CD4-positive, alpha-beta memory T cell (primary cell): ENCODE measurements at regions not wholly inside any gene's neighbourhood (a gene's known extent, or its start where the extent isn't known, plus 50 kb on each side); places are given as distances from the start of the nearest gene placed in this dataset.

Source experiments
- CTCF ChIA-PET: fragments of 350-600 bp; sonication (Branson Sonifier 250); formaldehyde crosslinking; loops from one replicate; lab custom pipeline; 2021; ENCODE audit warnings: inconsistent platforms; ENCODE audit not compliant: partially characterized antibody; lab: Charles Lee
- POLR2A ChIA-PET: fragments of 350-600 bp; sonication (Branson Sonifier 250); formaldehyde crosslinking; loops from one replicate; lab custom pipeline; 2021; ENCODE audit not compliant: partially characterized antibody; lab: Charles Lee
- DNase-seq, 5 donors: peaks; one replicate each; pipeline versions ENCODE4 v3.0.0 to v3.0.0-alpha.2; 2020 to 2022; ENCODE audit warnings: mixed read lengths in 1 of 5
- H3K27ac ChIP-seq: one replicate; pipeline ENCODE4 v1.7.0; 2013; ENCODE audit warnings: low read depth, low read length
- H3K27me3 ChIP-seq: 2 replicates; pipeline ENCODE4 v1.7.0; 2013; ENCODE audit warnings: mild to moderate bottlenecking, low read length, moderate library complexity; ENCODE audit not compliant: insufficient read depth
- H3K36me3 ChIP-seq: 2 replicates; pipeline ENCODE4 v1.7.0; 2013; ENCODE audit warnings: mild to moderate bottlenecking, low read length, moderate library complexity; ENCODE audit not compliant: insufficient read depth
- H3K4me1 ChIP-seq: 2 replicates; pipeline ENCODE4 v1.7.0; 2013; ENCODE audit warnings: mild to moderate bottlenecking, low read length, moderate library complexity; ENCODE audit not compliant: insufficient read depth
- H3K4me3 ChIP-seq, 2 donors: one replicate each; pipeline ENCODE4 v1.7.0; 2013; ENCODE audit warnings: low read length in 2 of 2, mild to moderate bottlenecking in 1 of 2
- H3K9me3 ChIP-seq, 2 donors: one replicate each; pipeline ENCODE4 v1.7.0; 2013; ENCODE audit warnings: low read length in 2 of 2, control low read depth in 1 of 2; ENCODE audit not compliant: control insufficient read depth in 1 of 2
- H3K27ac Mint-ChIP-seq, 7 donors: one replicate each; pipeline ENCODE4 v1.8.0; 2020 to 2021; ENCODE audit warnings: mixed read lengths in 7 of 7, mild to moderate bottlenecking in 6 of 7, inconsistent platforms in 3 of 7, moderate library complexity in 3 of 7
- H3K27me3 Mint-ChIP-seq, 2 donors: one replicate each; pipeline ENCODE4 v1.8.0; 2020 to 2021; ENCODE audit warnings: mixed read lengths in 2 of 2
- H3K36me3 Mint-ChIP-seq, 2 donors: one replicate each; pipeline ENCODE4 v1.8.0; 2020 to 2021; ENCODE audit warnings: mixed read lengths in 2 of 2, inconsistent platforms in 1 of 2, mild to moderate bottlenecking in 1 of 2
- H3K4me1 Mint-ChIP-seq, 4 donors: one replicate each; pipeline ENCODE4 v1.8.0; 2020 to 2021; ENCODE audit warnings: mixed read lengths in 4 of 4, mild to moderate bottlenecking in 1 of 4
- H3K4me3 Mint-ChIP-seq, 8 donors: one replicate each; pipeline ENCODE4 v1.8.0; 2020 to 2021; ENCODE audit warnings: mixed read lengths in 8 of 8, mild to moderate bottlenecking in 7 of 8, moderate library complexity in 6 of 8, inconsistent platforms in 3 of 8
- H3K9me3 Mint-ChIP-seq, 8 donors: one replicate each; pipeline ENCODE4 v1.8.0; 2020 to 2021; ENCODE audit warnings: mixed read lengths in 8 of 8, mild to moderate bottlenecking in 5 of 8, inconsistent platforms in 3 of 8, moderate library complexity in 1 of 8
- intact Hi-C: fragments of 100-400 bp; cut with micrococcal nuclease; formaldehyde crosslinking; loops from one replicate; pipeline ENCODE4 v1.15.1; 2023

DNA sequence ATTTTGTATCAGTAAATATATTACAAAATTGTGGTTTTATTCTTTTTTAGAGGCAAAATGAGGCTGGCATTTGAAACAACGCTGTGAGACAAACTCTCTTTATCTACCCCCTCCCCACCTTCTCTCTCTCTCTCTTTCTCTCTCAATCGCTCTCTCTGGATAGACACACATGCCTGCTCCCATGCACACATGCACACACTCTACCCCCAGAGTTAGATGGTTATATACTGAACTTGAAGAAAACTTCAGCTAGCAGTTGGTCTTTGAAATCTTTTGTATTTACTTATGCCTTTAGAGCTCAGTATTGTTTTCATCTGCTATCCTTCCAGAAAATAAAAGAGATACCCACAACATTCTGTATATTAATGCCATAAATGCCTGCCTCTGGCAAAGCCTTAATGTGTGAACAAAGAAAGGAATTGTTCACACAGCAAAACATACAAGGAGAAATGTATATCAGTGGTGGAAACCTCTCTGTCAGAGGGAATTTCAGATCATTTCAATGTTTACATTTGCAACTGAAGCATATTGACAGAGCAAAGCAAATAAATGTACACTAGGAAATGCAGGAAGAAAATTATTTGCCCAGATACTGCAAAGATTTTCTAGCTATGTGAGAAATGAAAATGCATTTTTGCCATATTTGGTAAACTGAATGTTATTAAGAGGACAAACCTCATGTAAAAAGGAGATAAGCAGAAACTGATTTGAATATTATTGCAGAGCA lies 217.0 kb upstream of the UBE2E3 start:
- intact Hi-C loops = no loop called here
- Histone ChIP-seq H3K27me3 (no peaks in the 10 kb centered on the region), H3K4me1 (no peaks in the 10 kb centered on the region), H3K4me3 (no peak overlapping the region), H3K36me3 (no peaks in the 10 kb centered on the region), H3K9me3 (no peaks in the 10 kb centered on the region), H3K27ac (no peak overlapping the region)
- Mint-ChIP-seq H3K4me3 (no peak overlapping the region), H3K36me3 (no peaks in the 10 kb centered on the region), H3K4me1 (no peaks in the 10 kb centered on the region), H3K9me3 (no peaks in the 10 kb centered on the region), H3K27ac (no peak overlapping the region), H3K27me3 (peaks cover 0 to 6% of the 10 kb centered on the region in 2 donors)
- no peak for DNase-seq
- POLR2A ChIA-PET = interaction anchor here (0.9 kb wide), 1 partner anchor 10 kb away, joined by 3 read pairs; no protein-coding TSS in a partner anchor
- CTCF ChIA-PET = no interaction called here

DNA sequence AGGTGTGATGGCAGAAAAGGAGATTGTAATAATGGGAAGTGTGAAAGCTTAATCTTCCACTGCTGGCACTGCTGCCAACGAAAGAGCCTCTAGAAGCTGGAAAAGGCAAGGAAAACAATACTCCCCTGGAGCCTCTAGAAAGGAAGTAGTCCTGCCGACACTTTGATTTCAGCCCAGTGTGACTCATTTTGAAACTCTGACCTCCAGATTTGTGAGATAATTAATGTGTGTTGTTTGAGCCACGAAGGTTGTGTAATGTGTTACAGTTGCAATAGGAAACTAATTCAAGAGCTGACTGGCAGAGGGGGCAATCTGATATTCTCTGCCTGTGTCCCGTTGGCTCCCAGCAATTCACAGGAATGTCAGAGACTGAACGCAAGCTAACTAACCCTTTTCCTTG lies 219.2 kb upstream of the UBE2E3 start:
- H3K4me3 Mint-ChIP-seq = no peak overlapping the region
- H3K36me3 ChIP-seq = no peaks in the 10 kb centered on the region
- DNase-seq = no peak
- intact Hi-C loops = no loop called here
- H3K36me3 Mint-ChIP-seq = no peaks in the 10 kb centered on the region
- no peaks in the 10 kb centered on the region for H3K27me3 ChIP-seq
- H3K9me3 Mint-ChIP-seq = no peaks in the 10 kb centered on the region
- ChIA-PET POLR2A (no interaction called here), CTCF (no interaction called here)
- H3K4me1 Mint-ChIP-seq = no peaks in the 10 kb centered on the region
- no peaks in the 10 kb centered on the region for H3K4me1 ChIP-seq
- H3K27me3 Mint-ChIP-seq = peaks cover 0 to 1% of the 10 kb centered on the region in 2 donors
- no peak overlapping the region for H3K27ac ChIP-seq
- H3K9me3 ChIP-seq = no peaks in the 10 kb centered on the region
- H3K4me3 ChIP-seq = no peak overlapping the region
- no peak overlapping the region for H3K27ac Mint-ChIP-seq

- Mint-ChIP-seq H3K36me3 (no peaks in the 10 kb centered on the region), H3K27ac (no peak overlapping the region), H3K4me3 (no peak overlapping the region), H3K9me3 (no peaks in the 10 kb centered on the region), H3K4me1 (no peaks in the 10 kb centered on the region), H3K27me3 (no peaks in the 10 kb centered on the region)
- ChIA-PET CTCF (no interaction called here), POLR2A (no interaction called here)
- no peaks in the 10 kb centered on the region for H3K36me3 ChIP-seq
- DNase-seq = no peak
- no peak overlapping the region for H3K27ac ChIP-seq
- no peak overlapping the region for H3K4me3 ChIP-seq
- intact Hi-C loops = no loop called here
- no peaks in the 10 kb centered on the region for H3K9me3 ChIP-seq
- H3K4me1 ChIP-seq = no peaks in the 10 kb centered on the region
- H3K27me3 ChIP-seq = no peaks in the 10 kb centered on the region
Observed at GRCh38 chr2:180759631-180760030, 220.8 kb upstream of the UBE2E3 start.

- no peaks in the 10 kb centered on the region for H3K4me1 ChIP-seq
- Mint-ChIP-seq H3K27me3 (no peaks in the 10 kb centered on the region), H3K9me3 (no peaks in the 10 kb centered on the region), H3K4me1 (no peaks in the 10 kb centered on the region), H3K4me3 (no peak overlapping the region), H3K27ac (no peak overlapping the region), H3K36me3 (no peaks in the 10 kb centered on the region)
- no peaks in the 10 kb centered on the region for H3K36me3 ChIP-seq
- intact Hi-C loops = no loop called here
- no peak overlapping the region for H3K27ac ChIP-seq
- POLR2A ChIA-PET = no interaction called here
- no peaks in the 10 kb centered on the region for H3K9me3 ChIP-seq
- H3K27me3 ChIP-seq = no peaks in the 10 kb centered on the region
- DNase-seq = no peak
- no peak overlapping the region for H3K4me3 ChIP-seq
- CTCF ChIA-PET = no interaction called here
Observed at GRCh38 chr2:180753809-180754761, 226.3 kb upstream of the UBE2E3 start.

DNA sequence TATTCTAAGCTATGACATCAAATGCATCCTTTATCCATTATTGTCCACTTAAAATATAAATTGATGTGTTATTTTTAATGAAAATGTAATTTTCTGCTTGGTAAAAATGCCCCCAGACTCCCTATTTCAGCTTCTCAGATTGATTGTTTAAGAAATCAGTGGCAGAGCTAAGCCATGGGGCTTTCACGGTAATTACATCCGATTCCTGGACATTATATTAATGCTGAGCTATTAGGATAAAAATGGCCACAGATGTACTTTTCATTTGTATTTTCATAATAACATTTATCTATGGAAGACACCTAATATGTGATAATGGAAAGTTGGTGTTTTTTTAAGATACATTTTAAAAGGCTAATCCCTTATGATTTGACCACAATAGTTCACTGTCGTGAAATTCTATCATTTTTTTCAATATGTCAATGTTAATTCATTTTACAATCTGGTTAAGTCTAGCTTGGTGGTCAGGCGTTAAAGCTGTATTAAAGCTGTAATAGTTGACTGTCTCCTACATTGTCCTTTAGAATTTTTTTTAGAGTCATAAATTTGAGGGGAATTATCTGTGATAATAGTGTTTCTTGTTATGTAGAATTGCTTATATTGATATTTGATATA lies 229.0 kb upstream of the UBE2E3 start:
- ChIA-PET POLR2A (no interaction called here), CTCF (no interaction called here)
- H3K27me3 ChIP-seq = no peaks in the 10 kb centered on the region
- DNase-seq = no peak
- Mint-ChIP-seq H3K4me3 (no peak overlapping the region), H3K4me1 (no peaks in the 10 kb centered on the region), H3K27ac (no peak overlapping the region), H3K9me3 (no peaks in the 10 kb centered on the region), H3K27me3 (peaks cover 0 to 3% of the 10 kb centered on the region in 2 donors), H3K36me3 (no peaks in the 10 kb centered on the region)
- no peak overlapping the region for H3K27ac ChIP-seq
- no peaks in the 10 kb centered on the region for H3K4me1 ChIP-seq
- intact Hi-C loops = no loop called here
- no peak overlapping the region for H3K4me3 ChIP-seq
- no peaks in the 10 kb centered on the region for H3K36me3 ChIP-seq
- H3K9me3 ChIP-seq = no peaks in the 10 kb centered on the region

GRCh38 chr2:180747728-180748127 lies 232.7 kb upstream of the UBE2E3 start:
- Mint-ChIP-seq H3K27ac (no peak overlapping the region), H3K4me3 (no peak overlapping the region), H3K27me3 (peaks cover 0 to 6% of the 10 kb centered on the region in 2 donors), H3K9me3 (peaks cover 0 to 2% (median 0%) of the 10 kb centered on the region in 8 donors), H3K36me3 (no peaks in the 10 kb centered on the region), H3K4me1 (no peaks in the 10 kb centered on the region)
- Histone ChIP-seq H3K27ac (no peak overlapping the region), H3K9me3 (no peaks in the 10 kb centered on the region), H3K27me3 (no peaks in the 10 kb centered on the region), H3K36me3 (no peaks in the 10 kb centered on the region), H3K4me1 (no peaks in the 10 kb centered on the region), H3K4me3 (no peak overlapping the region)
- no peak for DNase-seq
- CTCF ChIA-PET = no interaction called here
- intact Hi-C loops = no loop called here
- POLR2A ChIA-PET = no interaction called here

- POLR2A ChIA-PET = no interaction called here
- intact Hi-C loops = no loop called here
- no peaks in the 10 kb centered on the region for H3K27me3 ChIP-seq
Observed at GRCh38 chr2:180743401-180743800, 237.0 kb upstream of the UBE2E3 start.

More at GRCh38 chr2:180743401-180743800, 237.0 kb upstream of the UBE2E3 start:
- no peaks in the 10 kb centered on the region for H3K36me3 Mint-ChIP-seq
- no peak overlapping the region for H3K4me3 Mint-ChIP-seq
- H3K9me3 ChIP-seq = no peaks in the 10 kb centered on the region
- H3K27me3 Mint-ChIP-seq = peaks cover 2 to 9% of the 10 kb centered on the region in 2 donors
- no peak overlapping the region for H3K27ac Mint-ChIP-seq
- H3K9me3 Mint-ChIP-seq = peaks cover 0 to 2% (median 0%) of the 10 kb centered on the region in 8 donors
- H3K27ac ChIP-seq = no peak overlapping the region
- CTCF ChIA-PET = no interaction called here
- H3K36me3 ChIP-seq = no peaks in the 10 kb centered on the region
- no peak for DNase-seq
- H3K4me1 Mint-ChIP-seq = no peaks in the 10 kb centered on the region
- H3K4me1 ChIP-seq = no peaks in the 10 kb centered on the region
- no peak overlapping the region for H3K4me3 ChIP-seq
